ENCODE measurements at regions not wholly inside any gene's neighbourhood (a gene's known extent, or its start where the extent isn't known, plus 50 kb on each side); places are given as distances from the start of the nearest gene placed in this dataset.
A peak's percentile ranks its signal among the peaks of the same experiment; 100 is the strongest.
"Not testable (repeated sequence)": the region's sequence is repeated elsewhere in the genome, so short reads cannot be mapped to it uniquely, and the experiment has no call there.

DNA sequence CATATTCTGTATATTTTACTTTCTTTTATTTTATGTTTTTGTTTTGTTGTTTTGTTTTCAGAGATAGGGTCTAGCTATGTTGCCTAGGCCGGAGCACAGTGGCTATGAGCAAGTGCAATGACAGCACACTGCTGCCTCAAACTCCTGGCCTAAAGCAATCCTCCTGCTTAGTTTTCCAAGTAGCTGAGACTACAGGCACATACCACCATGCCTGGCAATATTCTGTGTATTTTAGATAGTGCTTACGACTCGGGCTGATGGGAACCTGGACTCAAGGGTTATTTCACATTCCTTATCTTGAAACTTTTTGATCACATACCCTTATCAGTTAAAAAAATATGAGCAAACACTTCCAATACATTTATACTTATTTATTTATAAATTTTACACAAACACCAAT lies 119.0 kb upstream of the STARD4 start:
- DNase-seq = no peak

DNA sequence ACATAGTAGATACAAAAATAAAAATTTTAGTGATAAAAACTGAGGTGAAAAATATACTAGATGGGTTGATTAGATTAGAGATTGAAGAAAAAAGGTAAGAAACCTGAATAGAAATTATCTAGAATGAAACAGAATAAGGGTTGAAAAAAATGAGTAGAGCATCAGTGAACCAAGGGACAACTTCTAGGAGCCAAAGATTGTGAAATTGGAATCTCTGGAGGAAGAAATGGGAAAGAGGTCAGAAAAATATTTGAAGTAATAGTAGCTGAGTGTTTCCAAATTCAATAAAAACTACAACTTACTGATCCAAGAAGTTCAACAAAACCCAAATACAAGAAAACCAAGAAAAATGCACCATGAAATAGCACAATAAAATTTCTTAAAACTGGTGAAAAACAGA lies 116.6 kb upstream of the STARD4 start:
- DNase-seq = no peak

DNA sequence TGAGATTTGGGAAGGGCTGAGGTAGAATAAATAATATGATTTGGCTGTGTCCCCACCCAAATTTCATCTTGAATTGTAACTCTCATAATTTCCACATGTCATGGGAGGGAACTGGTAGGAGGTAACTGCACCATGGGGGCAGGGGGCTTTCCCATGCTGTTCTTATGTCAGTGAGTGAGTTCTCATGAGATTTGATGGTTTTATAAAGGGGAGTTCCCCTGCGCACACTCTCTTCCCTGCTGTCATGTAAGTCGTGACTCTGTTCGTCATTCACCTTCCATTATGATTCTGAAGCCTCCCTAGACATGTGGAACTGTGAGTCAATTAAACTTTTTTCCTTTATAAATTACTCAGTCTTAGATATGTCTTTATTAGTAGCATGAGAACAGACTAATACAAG lies 115.5 kb upstream of the STARD4 start:
- DNase-seq = no peak

DNA sequence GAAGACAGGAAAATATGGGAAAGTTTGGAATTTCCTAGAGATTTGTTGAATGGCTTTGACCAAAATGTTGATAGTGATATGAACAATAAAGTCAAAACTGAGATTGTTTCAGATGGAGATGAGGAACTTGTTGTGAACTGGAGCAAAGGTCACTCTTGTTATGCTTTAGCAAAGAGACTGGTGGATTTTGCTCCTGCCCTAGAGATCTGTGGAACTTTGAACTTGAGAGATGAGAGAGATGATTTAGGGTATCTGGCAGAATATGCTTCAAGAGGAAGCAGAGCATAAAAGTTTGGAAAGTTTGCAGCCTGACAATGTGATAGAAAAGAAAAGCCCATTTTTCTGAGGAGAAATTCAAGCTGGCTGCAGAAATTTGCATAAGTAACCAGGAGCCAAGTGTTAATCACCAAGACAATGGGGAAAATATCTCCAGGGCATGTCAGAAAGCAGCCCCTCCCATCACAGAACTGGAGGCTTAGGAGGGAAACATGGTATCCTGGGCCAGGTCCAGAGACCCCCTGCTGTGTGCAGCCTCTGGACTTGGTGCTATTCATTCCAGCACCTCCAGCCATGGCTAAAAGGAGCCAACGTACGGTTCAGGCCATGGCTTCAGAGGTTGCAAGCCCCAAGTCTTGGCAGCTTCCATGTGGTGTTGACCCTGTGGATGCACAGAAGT lies 114.3 kb upstream of the STARD4 start:
- DNase-seq = no peak

DNA sequence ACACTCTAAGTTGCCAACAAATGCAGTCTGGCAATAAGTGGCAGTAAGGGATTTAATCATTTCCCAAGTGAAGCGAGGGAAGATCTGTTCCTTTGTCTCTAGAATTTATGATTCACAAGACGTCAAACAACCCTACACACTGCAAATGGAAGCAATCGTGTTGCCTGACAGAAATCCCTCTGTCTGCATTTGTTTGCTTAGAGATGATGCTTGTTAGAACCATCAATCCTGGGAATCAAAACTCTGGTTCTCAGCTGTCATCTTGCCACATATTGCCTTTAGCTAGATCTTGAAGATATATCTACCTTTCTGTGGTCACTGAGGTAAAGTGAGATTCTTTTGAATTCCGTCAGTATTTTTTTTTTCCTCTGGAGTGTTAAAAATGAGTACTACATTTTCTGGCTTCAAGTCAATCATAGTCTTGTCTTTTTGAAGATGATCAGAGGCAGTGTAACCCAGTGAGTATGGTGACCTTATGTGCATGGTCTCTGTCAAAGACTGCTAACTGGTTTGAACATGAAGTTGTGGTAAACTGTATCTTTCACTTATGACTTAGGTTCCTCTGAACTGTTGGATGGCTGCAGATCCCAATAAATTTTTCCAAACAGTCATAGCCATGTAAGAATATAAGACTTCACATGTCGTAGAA lies 106.4 kb upstream of the STARD4 start:
- no peak for DNase-seq

DNA sequence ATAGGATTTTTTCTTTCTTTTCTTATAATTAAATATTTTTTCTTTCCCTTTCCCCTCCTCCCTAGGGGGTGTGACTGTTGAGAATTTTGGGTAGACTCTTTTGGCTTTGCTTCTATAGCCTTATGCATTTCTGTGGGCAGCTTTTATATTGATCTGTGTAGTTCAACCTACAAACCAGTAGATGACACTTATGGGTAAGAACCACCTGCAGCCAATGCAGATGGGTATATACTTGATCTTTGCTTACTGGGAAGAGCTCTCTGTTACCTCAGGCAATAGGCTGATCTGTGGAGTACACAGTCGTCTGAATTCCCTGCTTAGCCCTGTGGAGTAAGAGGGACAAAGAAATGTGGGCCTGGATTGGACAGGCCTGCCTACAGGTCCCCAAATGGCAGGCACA lies 102.7 kb upstream of the STARD4 start:
- DNase-seq = peak; percentile 9

DNA sequence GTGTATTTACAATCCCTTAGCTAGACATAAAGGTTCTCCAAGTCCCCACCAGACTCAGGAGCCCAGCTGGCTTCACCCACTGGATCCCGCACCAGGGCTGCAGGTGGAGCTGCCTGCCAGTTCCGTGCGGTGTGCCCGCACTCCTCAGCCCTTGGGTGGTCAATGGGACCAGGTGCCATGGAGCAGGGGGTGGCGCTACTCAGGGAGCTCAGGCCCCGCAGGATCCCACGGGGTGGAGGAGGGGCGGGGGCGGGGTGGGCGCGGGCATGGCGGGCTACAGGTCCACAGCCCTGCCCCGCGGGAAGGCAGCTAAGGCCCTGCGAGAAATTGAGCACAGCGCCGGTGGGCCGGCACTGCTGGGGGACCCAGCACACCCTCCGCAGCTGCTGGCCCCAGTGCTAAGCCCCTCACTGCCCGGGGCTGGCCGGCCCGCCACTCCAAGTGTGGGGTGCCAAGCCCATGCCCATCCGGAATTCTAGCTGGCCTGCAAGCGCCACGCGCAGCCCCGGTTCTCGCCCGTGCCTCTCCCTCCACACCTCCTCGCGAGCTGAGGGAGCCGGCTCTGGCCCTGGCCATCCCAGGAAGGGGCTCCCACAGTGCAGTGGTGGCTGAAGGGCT lies 99.8 kb upstream of the STARD4 start:
- DNase-seq = not testable (repeated sequence)

DNA sequence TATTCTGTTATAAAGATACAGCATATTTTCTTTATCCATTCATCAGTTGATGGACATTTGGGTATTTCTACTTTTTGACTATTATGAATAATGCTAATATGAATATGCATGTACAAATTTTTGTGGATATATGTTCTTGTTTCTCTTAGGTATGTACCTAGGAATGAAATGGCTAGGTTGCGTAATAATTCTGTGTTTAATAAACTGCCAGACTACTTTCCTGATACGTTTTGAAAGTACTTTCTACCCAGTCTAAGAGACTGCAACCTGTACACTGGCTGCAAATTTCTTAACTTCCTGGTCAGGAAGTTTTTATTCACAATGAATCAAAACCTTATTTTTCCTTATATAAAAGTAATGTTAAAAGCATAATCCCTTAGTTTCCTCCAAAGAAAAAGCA lies 93.9 kb upstream of the STARD4 start:
- no peak for DNase-seq

DNA sequence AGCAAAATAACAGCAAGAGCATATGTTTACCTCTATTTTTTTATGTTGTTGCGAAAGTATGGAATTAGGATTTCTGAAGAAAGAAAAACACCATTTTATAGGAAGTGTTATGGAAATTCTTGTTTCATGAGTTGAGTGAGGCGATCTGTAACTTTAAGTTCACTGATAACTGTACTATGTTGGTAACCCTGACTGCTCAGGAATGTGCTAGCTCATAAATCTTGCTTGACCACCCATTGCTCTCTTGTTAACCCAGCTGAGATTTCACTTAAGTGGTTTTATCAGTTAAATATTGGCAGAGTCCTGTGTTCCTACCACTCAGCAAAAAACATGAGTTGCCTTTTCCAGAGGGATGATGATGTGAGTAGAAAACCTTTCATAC lies 91.1 kb upstream of the STARD4 start:
- no peak for DNase-seq

DNA sequence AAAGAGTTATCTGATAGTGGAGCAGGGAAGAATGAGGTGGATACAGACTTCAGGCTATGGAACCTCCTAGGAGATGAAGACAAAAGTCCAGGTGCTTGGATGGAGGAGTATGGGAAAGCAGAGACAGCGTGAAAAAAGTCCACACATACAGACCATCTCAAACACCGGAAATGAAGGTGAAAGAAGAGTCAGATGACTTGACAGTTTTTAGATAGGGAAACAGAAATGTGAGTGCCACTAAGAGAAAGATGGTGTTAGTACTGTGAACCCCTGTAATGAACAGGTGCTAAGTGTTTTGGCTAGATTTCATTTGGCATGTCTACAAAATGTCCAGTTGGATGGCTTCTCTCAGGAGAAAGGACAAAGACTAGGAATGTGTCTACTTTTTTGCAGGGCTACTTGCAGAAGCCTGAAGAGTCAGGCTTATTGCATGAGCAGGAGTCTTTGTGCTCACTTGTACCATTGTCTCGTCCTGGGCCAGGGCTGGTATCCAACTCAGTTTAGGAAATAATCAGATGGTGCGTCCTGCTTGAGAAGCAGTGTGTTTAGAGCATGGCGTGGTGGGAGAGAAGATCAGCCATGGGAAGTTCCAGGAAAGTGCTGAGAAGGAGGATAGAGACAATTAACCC lies 90.6 kb upstream of the STARD4 start:
- DNase-seq = no peak

DNA sequence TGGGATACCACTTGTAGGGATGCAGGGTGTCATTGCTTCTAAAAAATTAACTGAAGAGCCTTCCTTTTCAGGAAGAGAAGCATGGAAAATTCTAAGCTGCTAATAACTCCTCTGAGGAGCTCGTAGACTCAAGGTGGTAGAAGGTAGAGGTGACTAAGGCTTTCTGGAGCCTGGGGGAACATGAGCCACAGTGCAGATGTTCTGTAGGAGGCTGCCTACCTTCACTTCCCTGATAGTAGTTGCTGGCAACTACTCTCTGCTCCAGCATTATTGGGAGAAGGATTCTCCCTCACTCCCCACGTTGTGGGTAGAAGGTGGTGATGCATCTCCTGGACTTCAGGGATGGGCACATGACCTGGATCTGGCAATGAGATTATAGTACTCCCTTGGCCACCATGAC lies 86.7 kb upstream of the STARD4 start:
- no peak for DNase-seq

DNA sequence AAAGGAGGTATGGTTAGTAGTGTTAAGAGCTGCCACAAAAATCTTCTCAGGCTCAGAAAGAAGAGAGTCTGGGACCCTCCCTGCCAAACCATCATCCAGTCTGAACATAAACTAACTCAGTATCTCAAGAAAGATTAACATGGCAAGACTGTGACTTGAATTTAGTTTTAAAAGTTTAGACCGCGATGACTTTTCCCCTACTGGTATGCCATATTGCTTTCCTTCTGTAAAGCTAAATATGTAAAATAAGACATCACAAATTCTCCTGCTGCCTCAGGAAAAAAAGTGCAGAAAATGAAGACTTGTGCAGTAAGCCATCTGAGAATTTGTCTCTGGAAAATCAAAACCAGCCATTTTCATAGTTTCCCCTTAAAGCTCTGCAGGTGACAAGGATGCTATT lies 85.2 kb upstream of the STARD4 start:
- DNase-seq = no peak

DNA sequence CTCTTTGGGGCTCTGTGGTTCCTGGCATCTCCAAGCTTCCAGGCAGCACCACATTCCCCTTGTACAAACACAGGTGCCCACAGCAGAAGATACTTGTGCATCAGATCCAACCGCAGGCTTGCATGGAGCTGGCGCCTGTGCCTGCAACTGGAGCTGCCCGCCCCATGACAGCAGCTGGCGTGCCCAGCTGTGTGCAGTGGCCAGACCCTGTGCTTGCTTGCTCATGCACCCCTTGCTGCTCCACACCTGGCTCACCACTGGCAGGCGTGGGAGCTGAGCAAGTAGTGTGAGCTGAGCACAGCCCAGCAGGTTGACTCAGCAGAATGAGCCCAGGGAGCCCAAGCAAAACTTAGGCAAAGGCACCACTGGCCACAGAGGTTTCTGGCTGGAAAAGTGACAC lies 84.4 kb upstream of the STARD4 start:
- peak; percentile 7 for DNase-seq

DNA sequence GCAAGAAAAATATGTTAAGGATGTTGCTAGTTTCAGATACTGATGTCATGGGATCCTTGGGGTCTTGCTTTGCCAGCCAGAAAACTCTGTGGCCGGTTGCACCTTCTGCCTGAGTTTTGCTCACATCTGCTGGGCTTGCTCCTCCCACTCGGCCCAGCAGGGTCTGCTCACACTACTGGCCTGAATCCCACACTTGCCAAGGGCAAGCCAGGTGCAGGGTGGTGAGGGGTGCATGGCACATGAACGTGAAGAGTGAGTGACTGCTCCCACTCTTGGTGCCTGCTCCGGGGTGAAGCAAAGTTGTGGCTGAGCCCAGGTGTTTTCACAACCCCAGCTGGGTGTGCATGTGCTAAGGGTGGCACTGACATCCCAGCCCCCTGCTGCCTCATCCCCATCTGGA lies 83.1 kb upstream of the STARD4 start:
- DNase-seq = no peak

DNA sequence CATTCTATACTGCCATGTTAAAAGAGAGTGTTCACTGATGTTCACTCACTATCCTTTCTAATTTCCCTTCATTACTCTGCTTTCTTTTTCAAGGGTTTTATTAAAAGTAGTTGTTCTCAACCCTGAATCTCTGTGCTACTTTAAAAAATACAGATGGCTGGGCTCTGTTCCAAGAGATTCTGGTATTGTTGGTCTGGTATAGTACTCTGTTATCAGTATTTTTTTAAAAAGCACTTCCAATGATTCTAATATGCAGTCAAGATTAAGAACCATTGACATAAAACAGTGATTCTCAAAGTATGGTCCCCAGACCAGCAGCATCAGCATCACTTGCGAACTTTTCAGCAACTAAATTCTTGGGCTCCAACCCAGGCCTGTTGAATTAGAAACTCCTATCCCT lies 77.0 kb upstream of the STARD4 start:
- no peak for DNase-seq

DNA sequence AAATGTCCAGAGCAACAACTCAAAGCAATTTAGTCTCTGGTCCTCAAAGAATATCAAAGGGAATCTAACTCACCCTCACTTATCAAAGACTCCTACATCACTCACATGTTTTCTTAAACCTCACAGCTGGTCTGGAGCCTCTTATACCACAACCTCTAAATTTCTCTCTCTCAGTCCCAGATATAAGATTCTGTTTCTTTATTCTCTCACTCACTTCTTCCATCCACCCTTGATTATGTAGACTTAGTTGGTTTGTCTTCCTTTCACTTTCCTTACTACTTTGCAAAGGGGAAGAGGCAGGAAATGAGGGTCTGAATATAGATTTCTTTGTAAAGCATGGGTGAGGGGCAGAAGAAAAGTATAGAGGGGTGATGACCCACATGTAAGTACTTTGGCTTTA lies 75.4 kb upstream of the STARD4 start:
- DNase-seq = no peak

DNA sequence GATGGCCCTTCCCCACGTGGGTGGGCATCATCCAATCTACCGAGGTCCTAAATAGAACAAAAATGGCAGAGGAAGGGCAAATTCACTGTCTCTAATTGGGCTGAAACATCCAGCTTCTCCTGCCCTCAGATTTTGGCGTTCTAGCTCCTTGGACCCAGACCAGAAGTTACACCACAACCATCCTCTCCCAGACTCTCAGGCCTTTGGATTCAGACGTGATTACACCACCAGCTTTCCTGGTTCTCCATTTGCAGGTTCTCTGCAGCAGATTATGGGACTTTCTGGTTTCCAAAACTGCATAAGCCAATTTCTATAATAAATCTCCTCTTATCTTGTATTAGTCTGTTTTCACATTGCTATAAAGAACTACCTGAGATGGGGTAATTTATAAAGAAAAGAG lies 73.6 kb upstream of the STARD4 start:
- no peak for DNase-seq

DNA sequence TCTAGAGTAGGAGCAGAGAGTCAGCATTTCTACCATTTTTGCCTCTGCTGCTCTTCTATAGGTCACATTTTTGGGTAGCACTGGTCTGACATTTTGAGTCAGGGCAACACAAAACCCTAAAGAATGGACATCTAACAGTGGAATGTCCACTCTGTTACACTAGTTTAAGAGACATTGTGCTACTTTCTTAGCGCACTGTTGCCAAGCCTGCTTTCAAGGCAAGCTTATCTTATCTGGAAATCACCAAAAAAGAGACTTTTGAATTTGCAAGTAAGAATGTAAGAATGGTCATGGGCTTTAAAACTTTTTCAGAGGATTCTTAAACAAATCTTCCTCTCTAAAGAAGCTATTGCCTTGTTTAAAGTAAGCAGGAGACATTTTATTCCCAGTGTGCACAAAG lies 73.0 kb upstream of the STARD4 start:
- DNase-seq = no peak

DNA sequence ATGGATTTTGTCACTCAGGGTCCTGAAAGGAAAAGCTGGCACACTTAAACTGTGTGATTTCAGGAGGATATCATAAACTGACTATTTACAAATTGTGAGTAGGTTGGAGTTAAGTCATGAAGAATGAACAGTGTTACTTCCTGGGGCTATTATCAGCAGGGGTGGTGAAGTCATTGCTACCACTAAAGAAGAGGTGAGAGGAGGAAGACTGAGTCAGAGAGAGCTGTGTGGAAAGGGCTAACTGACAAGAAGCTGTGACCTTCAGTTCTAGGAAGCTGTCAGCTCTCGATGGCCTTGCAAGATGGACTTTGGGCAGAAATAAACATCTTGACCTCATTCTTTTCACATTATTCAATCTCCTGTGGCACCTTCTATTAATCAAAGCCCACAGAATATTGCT lies 72.3 kb upstream of the STARD4 start:
- DNase-seq = no peak

DNA sequence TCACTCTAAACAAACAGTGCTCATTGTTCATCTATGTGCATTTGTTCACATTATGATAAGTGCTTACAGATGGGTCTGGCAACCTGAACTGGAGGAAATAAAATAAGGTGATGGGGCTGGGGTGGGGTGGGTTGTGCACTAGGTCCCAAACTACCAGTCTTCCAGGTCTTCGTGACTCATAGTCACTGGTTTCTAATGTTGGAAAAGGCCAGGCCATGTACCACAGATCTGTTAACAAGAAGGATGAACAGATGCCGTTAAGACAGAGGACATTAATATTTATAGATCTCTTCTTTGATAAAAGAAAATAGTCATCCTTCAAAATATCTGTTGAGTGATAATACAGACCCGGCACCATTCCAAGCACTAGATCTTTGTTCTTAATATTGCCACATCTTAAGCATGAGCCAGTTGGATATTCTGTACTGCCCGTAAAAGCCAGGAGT lies 71.4 kb upstream of the STARD4 start:
- no peak for DNase-seq

DNA sequence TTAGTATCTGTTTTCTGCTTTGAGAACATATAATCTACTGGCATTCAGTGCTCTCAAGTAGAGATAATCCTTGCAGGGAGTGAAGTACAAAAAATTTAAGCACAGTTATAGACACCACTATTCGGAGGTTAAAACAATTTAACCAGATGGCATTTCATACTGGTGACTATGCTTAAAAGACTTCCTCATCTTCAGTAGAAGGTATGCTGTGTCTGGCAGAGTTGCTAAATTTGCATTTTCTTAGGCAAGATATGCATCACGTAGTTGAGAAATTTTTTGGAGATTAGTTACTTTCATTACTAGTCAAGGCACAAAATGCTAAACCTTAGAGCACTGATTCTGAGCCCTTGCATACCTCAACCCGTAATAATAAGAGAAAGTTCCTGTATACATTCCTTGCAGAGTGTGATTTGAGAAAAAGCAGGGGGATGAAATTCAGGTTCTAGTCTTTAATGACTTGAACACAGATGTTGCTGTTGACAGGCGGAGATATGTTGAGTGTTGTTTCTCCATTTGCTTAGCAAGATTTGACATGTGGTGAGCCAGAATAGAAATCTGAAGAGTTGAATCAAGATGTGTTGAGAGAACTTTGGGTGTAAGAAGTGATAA lies 70.8 kb upstream of the STARD4 start:
- no peak for DNase-seq

DNA sequence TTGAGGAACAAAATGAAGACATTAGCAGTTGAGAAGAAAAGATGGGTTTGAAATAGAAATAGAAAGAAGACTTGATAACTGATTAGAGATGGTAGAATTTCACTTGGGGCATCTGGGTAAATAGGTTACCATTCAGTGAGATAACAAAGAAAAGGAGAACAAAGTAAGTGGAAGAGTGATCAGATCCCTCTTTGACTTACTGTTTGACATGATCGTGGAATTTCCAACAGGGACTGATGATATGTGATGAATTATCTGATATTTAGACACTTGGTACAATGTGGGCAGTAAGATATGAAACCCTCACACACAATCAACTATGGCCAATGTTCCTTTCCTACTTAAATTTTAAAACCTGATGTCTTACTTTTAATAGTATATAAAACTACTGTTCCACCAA lies 70.1 kb upstream of the STARD4 start:
- DNase-seq = no peak

DNA sequence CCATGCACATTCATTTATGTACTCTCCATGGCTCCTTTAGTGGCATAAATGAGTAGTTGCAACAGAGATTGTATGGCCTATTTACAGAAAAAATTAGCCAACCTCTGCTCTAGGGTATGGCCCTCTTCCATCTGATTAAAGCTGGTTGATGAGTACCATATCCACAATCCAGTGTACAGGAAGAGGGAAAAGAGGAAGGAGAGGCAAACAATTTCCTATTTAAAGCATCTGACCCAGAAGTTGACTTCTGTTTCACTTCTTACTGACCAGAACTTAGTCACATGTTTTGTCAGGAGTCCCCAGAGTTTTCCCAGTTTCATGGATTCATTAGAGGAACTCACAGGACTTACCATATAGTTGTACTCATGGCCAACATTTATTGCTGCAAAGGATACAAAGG lies 68.6 kb upstream of the STARD4 start:
- DNase-seq = no peak

DNA sequence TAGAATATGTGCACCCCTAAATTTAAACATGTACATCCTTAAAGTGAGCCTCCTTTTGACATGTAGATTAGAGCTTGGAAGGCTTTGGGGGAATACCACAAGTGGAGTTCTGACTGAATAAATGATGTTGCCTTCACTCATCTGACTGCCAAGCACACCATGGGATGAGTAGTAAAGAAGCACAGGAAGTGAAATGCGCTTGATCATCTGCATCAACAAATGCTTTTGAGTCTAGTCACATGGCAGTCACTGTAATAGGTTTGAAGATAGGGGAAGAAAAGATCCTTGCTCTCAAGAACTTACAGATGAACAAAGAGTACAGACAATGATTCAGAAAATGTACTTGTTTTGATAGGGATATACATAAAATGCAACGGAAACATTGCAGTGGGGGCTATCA lies 62.0 kb upstream of the STARD4 start:
- DNase-seq = no peak

All from NCI-H69 (cell line).